ENCODE measurements at regions not wholly inside any gene's neighbourhood (a gene's known extent, or its start where the extent isn't known, plus 50 kb on each side); places are given as distances from the start of the nearest gene placed in this dataset.
"Not testable (repeated sequence)": the region's sequence is repeated elsewhere in the genome, so short reads cannot be mapped to it uniquely, and the experiment has no call there.

- DNase-seq (ENCODE audit: low spot score); in situ Hi-C loops (cut with HindIII; ENCODE audit: low sequenced_read_pairs): not testable (repeated sequence)
Measured at GRCh38 chr21:14009990-14010389, 200.8 kb downstream of the LIPI start.

GRCh38 chr21:14009238-14009981 lies 201.3 kb downstream of the LIPI start:
- DNase-seq (ENCODE audit: low spot score); in situ Hi-C loops (cut with HindIII; ENCODE audit: low sequenced_read_pairs): not testable (repeated sequence)

- in situ Hi-C loops (cut with HindIII; ENCODE audit: low sequenced_read_pairs), result not testable (repeated sequence)
Measured at GRCh38 chr21:14008436-14008835, 202.3 kb downstream of the LIPI start.

GRCh38 chr21:14008006-14008405 lies 202.7 kb downstream of the LIPI start:
- DNase-seq (ENCODE audit: low spot score); in situ Hi-C loops (cut with HindIII; ENCODE audit: low sequenced_read_pairs): not testable (repeated sequence)

More at GRCh38 chr21:14008436-14008835, 202.3 kb downstream of the LIPI start:
- not testable (repeated sequence) for DNase-seq (ENCODE audit: low spot score)

- in situ Hi-C loops (cut with HindIII; ENCODE audit: low sequenced_read_pairs); DNase-seq (ENCODE audit: low spot score): not testable (repeated sequence)
Measured at GRCh38 chr21:14006144-14006543, 204.6 kb downstream of the LIPI start.

- in situ Hi-C loops (cut with HindIII; ENCODE audit: low sequenced_read_pairs); DNase-seq (ENCODE audit: low spot score): not testable (repeated sequence)
Measured at GRCh38 chr21:13986996-13987958, 223.5 kb downstream of the LIPI start.

GRCh38 chr21:13985865-13986863 lies 224.6 kb downstream of the LIPI start:
- DNase-seq (ENCODE audit: low spot score); in situ Hi-C loops (cut with HindIII; ENCODE audit: low sequenced_read_pairs): not testable (repeated sequence)

GRCh38 chr21:13985137-13985864 lies 225.5 kb downstream of the LIPI start:
- DNase-seq (ENCODE audit: low spot score); in situ Hi-C loops (cut with HindIII; ENCODE audit: low sequenced_read_pairs): not testable (repeated sequence)

GRCh38 chr21:13984728-13985127 lies 226.0 kb downstream of the LIPI start:
- DNase-seq (ENCODE audit: low spot score); in situ Hi-C loops (cut with HindIII; ENCODE audit: low sequenced_read_pairs): not testable (repeated sequence)

- in situ Hi-C loops (cut with HindIII; ENCODE audit: low sequenced_read_pairs); DNase-seq (ENCODE audit: low spot score): not testable (repeated sequence)
Measured at GRCh38 chr21:13981176-13982087, 229.3 kb downstream of the LIPI start.

GRCh38 chr21:13980115-13980662 lies 230.6 kb downstream of the LIPI start:
- in situ Hi-C loops (cut with HindIII; ENCODE audit: low sequenced_read_pairs), result not testable (repeated sequence)
- DNase-seq (ENCODE audit: low spot score), result peak; percentile 34

GRCh38 chr21:13979608-13980007 lies 231.1 kb downstream of the LIPI start:
- in situ Hi-C loops (cut with HindIII; ENCODE audit: low sequenced_read_pairs), result not testable (repeated sequence)
- peak; percentile 5 for DNase-seq (ENCODE audit: low spot score)

GRCh38 chr21:13974582-13974981 lies 236.2 kb downstream of the LIPI start:
- in situ Hi-C loops (cut with HindIII; ENCODE audit: low sequenced_read_pairs); DNase-seq (ENCODE audit: low spot score): not testable (repeated sequence)

GRCh38 chr21:13969853-13970252 lies 240.9 kb downstream of the LIPI start:
- in situ Hi-C loops (cut with HindIII; ENCODE audit: low sequenced_read_pairs); DNase-seq (ENCODE audit: low spot score): not testable (repeated sequence)

GRCh38 chr21:13969002-13969401 lies 241.8 kb downstream of the LIPI start:
- DNase-seq (ENCODE audit: low spot score), result not testable (repeated sequence)

GRCh38 chr21:13963259-13963658 lies 247.5 kb downstream of the LIPI start:
- in situ Hi-C loops (cut with HindIII; ENCODE audit: low sequenced_read_pairs); DNase-seq (ENCODE audit: low spot score): not testable (repeated sequence)

More at GRCh38 chr21:13969002-13969401, 241.8 kb downstream of the LIPI start:
- in situ Hi-C loops (cut with HindIII; ENCODE audit: low sequenced_read_pairs), result not testable (repeated sequence)

- in situ Hi-C loops (cut with HindIII; ENCODE audit: low sequenced_read_pairs), result no loop called here
Measured at GRCh38 chr21:13937236-13937635, 273.5 kb downstream of the LIPI start.

More at GRCh38 chr21:13937236-13937635, 273.5 kb downstream of the LIPI start:
- no peak for DNase-seq (ENCODE audit: low spot score)
